DMS153 treated with DMSO at 0.1 percent for 48 hours (cell line): ENCODE measurements at regions not wholly inside any gene's neighbourhood (a gene's known extent, or its start where the extent isn't known, plus 50 kb on each side); places are given as distances from the start of the nearest gene placed in this dataset.
"Not testable (repeated sequence)": the region's sequence is repeated elsewhere in the genome, so short reads cannot be mapped to it uniquely, and the experiment has no call there.

Experiments
- DNase-seq: peaks from one replicate; lab custom pipeline; 2025; ENCODE audit not compliant: unreplicated experiment; lab: John Stamatoyannopoulos, UW

- no peak for DNase-seq
These were observed 377.9 kb upstream of the RGS6 start for GRCh38 chr14:71554323-71554722.

- DNase-seq: no peak
These were observed 377.1 kb upstream of the RGS6 start for GRCh38 chr14:71554959-71555612.

GRCh38 chr14:71555654-71556559, 376.3 kb upstream of the RGS6 start:
- peak; percentile 1 for DNase-seq

GRCh38 chr14:71556730-71557129, 375.5 kb upstream of the RGS6 start:
- DNase-seq: no peak

- DNase-seq: no peak
These were observed 374.9 kb upstream of the RGS6 start for GRCh38 chr14:71557351-71557750.

GRCh38 chr14:71558943-71559342, 373.3 kb upstream of the RGS6 start:
- DNase-seq: not testable (repeated sequence)

GRCh38 chr14:71560751-71561150, 371.5 kb upstream of the RGS6 start:
- DNase-seq: no peak

GRCh38 chr14:71563492-71564153, 368.6 kb upstream of the RGS6 start:
- no peak for DNase-seq

- no peak for DNase-seq
These were observed 366.0 kb upstream of the RGS6 start for GRCh38 chr14:71566276-71566675.

- DNase-seq: not testable (repeated sequence)
These were observed 364.6 kb upstream of the RGS6 start for GRCh38 chr14:71567499-71568133.

- no peak for DNase-seq
These were observed 357.3 kb upstream of the RGS6 start for GRCh38 chr14:71574976-71575375.

- no peak for DNase-seq
These were observed 355.8 kb upstream of the RGS6 start for GRCh38 chr14:71576472-71576871.

- DNase-seq: no peak
These were observed 352.9 kb upstream of the RGS6 start for GRCh38 chr14:71579331-71579730.

GRCh38 chr14:71582705-71583104, 349.5 kb upstream of the RGS6 start:
- DNase-seq: no peak

GRCh38 chr14:71583194-71583593, 349.0 kb upstream of the RGS6 start:
- DNase-seq: no peak

- no peak for DNase-seq
These were observed 348.5 kb upstream of the RGS6 start for GRCh38 chr14:71583705-71584104.

- DNase-seq: no peak
These were observed 346.9 kb upstream of the RGS6 start for GRCh38 chr14:71585361-71585760.

GRCh38 chr14:71586131-71586897, 345.9 kb upstream of the RGS6 start:
- peak; percentile 20 for DNase-seq

GRCh38 chr14:71588028-71588427, 344.2 kb upstream of the RGS6 start:
- DNase-seq: no peak

- no peak for DNase-seq
These were observed 343.5 kb upstream of the RGS6 start for GRCh38 chr14:71588576-71589215.
